GM21381 (cell line): ENCODE measurements at regions not wholly inside any gene's neighbourhood (a gene's known extent, or its start where the extent isn't known, plus 50 kb on each side); places are given as distances from the start of the nearest gene placed in this dataset.

ENCODE experiments used
- ATAC-seq: cut with Tn5 transposase; IDR thresholded peaks from one replicate; pipeline ENCODE4 v1.9.1; 2021; ENCODE audit warnings: mild to moderate bottlenecking, moderate library complexity; ENCODE audit not compliant: unreplicated experiment

DNA sequence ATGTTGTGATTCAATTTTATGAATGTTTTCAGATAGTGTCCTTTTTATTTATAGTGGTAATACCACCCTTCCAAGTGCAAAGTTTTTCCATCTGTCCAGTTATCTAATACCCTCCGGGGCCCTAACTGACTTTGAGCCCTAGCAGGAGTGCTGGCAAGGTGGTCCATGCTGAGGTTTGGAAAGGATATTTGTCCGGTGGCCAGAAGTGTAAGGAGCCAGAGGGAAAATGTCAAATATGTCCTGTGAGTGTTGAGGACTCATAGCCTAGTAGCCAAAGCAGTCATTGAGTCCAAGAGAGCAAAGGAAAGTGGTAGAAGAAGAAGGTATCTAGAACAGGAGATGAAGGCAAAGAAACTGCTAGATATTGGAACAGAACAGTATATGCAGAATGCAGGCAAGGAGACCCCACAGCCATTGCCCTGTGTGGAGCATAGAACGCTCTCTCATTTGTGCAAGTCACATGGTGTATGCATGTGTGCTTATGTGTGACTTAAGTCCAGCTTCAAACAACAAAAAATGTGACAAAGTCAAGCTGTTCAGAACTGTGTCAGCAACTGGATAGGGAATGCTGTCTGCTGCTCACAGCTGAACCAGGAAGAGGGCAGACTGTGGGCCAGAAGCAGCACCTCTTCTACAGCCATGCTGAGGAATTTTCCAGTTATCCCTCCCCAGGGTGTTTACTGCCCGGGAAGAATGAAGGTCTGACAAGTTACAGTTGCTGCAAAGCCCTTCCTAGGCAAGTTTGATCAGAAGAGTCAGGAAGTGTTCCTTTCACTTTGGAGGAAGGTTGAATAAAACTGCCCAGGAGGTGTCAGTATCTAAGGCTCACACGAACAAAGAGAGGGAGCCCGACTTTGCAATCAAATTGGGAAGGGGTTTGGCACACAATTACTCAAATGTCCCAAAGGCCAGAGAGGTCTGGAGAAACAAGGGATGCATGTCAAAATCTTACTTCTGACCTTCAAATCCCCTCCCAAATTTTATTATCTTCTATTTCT, 463.3 kb upstream of the DMAC1 start:
- no peak for ATAC-seq

DNA sequence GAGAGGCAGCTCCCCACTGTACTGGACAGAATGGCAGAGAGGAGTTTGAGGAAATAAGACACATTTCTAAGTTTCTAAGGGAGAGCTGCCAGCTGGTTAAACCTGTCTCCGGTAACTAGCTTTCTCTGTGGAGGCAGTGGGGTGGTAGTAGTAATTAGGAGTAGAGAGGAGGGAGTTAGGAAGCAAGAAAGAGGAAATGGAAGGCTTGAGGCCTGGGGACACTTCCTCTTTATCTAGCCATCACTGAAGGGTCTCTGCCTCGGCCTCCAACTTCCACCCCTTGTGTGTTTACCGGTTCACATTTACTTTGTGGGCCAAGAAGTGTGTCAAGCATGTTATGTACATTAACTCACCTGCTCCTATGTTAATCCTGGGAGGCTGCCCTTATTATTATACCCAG, 462.2 kb upstream of the DMAC1 start:
- no peak for ATAC-seq

DNA sequence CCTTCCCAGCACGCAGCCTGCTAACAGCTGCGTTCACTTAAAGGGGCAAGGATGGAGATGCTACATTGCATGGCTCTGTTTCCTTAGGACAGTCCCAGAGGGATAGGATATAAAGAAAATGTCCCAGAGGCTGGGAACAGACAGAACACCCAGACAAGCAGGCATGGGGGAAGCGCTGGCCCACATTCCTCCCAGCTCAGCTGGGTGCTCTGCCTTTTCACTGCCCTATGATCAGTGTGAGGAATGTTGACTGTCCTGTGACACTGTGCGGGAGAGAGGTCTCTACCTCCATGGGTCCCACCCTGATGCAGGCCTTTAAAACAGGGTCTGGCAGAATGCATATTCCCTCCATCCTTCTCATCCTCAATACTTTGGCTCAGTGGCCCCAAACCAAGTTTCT, 459.4 kb upstream of the DMAC1 start:
- ATAC-seq, result no peak

DNA sequence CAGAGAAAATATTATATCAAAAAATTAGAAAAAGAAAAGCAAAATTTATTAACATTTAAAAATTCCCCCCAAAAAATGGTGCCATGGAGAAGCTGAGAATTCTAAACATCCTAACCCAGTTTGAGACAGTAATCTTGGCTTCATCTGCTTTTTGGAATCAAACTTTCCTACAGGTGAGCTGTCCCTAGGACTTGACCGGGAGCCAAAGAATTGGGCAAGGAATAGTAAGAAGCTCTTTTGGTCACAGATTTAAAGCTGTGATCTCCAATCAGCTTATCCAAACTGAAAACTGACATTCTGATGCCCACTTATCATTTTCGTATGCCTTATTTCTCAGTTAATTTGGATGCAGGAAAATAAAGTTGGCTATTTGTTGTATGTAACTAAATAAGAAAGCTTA, 457.3 kb upstream of the DMAC1 start:
- ATAC-seq, result no peak

DNA sequence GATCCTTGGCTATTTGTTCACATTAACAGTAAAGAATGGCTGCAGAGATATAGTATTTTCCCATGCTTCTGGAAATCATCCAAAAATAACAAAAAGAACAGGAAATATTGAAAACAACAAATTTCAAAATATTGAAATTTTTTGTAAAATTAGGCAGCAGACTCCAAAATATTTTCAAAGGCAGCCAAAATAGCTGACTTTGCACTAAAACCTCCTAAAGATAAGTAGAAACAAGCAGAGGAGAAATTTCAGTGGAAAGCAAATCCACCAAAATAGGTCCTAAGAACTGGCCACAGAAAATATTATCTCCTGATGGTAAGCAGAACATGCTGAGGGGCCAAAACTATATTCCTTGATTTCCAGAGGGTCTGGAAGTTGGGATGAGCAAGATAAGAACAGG, 456.3 kb upstream of the DMAC1 start:
- no peak for ATAC-seq

DNA sequence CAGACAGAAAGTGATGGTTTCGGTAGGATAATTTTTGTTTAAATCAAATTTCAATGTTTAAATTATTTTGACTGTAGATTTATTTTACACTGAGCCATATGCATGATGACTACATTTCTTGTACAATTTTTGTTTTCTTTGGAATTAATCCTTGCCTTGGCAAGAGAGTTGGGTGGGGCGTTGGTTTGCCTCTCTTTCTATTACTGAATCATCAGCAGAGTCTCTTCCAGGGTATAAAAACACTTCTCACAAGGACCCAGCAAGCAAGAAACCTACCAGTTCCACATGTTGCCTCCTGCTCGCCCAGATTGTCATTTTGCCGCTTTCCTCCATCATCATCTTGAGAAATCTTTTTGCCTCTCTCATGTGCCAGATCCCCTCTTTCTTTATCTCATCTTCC, 455.0 kb upstream of the DMAC1 start:
- ATAC-seq, result no peak

DNA sequence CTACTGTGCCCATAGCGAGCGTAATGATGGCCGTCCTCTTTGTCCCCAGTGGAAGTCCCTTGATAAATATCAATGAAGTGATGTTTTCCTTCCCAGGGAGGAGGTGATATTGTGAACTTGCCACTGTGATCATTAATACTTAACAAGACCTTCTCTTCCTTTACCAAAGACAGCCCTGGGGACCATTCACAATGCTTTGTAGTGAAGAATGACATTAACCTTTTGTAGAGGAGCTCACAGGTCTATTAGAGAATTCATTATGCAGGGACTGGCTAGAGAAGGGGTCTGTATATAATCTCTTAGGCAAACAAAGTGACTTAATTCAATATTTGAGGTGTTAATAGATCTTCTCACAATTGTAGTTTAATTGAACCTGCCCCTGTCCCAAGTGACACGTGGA, 452.9 kb upstream of the DMAC1 start:
- ATAC-seq, result no peak

DNA sequence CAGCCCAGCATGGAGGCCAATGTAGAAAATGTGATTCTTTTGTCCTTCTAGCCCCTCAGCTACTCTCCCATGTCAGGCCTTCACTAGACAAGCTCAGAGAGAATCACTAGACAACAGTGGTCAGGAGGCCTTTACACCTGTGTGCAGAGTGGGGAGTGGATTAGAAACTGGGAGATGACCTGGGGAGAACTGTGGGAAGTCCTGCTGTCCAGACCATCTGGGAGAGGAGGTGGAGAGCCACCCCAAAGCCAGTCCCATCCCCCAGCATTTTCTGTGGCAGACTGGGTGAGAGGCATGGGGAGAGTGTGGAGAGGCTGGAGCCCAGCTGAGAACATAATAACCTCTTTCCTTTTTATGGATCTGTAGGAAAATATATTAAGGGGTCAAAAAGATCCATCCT, 452.0 kb upstream of the DMAC1 start:
- no peak for ATAC-seq

DNA sequence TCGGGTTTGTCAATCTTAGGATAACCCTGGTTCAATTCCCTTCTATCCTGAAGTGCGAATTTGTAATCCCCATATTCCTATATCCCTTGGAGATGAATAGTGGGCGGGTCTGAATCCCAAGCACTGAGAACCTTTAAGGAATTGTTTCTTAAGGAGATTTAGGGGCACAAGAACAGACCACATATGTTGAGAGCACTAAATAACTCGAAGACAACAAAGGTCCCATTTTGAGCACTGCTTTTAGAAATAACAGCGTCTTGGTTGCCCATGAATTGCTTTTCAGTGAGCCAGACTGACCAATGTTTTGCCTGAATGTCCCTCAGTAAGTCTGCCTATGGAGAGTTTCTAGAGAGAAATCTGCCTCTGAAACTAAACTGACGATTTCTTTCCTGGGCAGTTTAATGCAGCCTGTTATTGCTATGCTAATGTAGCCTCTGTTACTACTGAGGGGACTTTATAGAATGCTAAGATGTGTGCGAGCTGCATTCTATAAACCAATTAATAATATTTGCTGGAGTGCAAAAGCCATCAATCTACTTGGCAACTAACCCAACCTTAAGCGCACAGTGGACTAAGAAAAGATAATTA, 445.0 kb upstream of the DMAC1 start:
- ATAC-seq, result no peak

DNA sequence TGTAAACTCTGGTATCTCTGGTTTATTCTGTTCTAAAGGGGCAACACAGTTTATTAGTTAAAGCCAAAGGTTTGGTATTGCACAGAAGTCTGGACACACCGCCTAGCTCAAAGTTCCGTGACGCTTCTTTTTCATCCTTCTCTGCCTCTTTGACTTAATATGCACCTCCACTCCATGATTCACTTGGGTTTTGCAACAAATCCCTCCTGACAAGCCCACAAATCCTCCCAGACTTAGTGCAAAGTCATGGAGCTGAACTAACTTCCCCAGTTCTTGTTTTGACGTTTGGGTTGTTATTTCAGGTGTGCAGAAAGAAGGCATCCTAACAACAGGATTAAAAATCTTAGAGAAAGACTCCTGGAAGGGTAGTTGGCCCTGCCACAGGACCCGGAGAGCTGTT, 441.6 kb upstream of the DMAC1 start:
- no peak for ATAC-seq

DNA sequence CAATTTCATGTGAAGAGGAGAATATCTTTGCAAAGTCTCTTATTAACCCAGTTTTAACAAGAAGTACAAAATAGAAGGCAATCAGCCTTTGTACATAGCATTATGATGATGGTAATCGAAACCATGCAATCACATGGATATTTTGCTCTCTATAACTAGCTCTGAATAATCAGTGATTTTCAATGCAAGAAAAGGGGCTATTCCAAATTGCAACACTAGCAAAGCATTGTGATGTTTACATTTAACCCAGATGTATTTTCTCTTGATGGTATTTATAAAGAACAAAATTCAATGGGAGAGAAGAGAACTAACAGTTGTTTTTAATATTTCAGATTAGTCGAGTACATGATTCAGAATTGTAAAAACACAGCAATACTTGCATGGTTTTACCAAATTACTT, 437.5 kb upstream of the DMAC1 start:
- no peak for ATAC-seq

DNA sequence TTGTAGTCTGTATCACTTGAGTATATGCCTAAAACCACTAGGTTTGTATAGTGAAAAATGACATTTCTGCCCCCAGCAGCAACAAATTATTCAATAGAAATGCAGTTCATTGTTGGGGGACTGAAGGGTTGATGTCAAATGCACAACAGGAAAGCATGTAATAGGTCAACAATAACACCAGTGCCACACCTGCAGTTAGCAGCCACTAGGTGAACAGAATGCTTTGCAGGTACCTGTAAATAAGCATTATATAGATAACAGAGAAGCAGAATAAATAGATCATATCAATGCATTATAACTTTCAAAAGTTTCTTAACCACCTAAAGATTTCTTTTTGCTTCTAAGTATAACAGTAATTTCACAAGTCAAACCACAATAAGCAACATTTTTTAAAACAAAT, 435.9 kb upstream of the DMAC1 start:
- no peak for ATAC-seq

DNA sequence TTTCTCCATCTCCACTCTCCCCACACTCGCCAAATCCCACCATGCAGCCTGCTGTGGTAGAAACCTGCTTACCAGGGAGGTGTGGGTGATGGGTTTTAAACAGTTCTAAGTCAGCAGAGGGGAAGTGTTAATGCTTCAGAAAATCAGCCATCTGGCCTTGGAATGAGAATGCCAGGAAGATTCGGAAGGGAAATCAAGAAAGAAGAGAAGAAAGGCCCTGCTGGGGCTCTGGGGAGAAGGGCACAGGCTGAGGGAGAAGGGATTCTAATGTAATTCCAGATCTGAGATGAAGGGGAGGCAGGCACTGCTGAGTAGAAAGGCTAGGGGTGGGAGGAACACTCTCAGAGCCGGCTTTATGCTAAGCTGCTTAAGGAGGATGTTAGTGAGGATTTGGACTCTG, 434.7 kb upstream of the DMAC1 start:
- ATAC-seq, result no peak

DNA sequence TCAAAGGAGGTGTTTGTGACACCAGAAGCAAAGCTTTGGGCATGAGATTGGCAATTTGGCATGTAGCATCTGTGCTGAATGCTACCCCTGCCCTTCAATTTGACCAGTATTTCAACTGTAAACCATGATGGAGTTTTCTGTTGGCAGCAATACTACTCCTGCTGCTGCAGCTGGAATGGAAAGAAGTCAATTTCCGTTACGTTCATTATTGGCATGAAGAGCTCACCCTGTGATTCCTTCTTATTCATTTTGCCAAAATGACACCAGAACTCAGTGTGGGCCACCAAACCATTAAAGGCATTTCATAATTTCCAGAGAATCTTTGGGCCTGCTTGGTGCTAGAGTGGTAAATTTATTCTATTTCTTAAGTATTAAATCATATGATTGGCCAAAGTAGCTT, 433.1 kb upstream of the DMAC1 start:
- ATAC-seq, result no peak

DNA sequence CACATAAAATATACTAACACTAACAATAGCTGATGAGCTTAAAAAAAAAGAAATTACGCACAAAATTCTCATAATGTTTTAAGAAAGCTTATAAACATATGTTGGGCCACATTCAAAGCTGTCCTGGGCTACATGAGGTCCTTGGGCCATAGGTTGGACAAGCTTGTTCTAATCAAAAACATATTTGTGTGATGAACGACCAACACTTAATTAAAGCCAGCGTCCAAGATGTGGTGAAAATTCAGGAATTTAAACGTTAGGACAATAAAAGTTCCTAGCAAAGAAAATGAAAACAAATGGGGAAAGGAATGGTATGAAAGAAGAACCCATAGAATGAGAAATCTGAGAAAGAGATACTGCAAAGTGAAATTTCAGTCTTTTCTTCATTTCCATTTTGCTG, 429.6 kb upstream of the DMAC1 start:
- ATAC-seq, result no peak

DNA sequence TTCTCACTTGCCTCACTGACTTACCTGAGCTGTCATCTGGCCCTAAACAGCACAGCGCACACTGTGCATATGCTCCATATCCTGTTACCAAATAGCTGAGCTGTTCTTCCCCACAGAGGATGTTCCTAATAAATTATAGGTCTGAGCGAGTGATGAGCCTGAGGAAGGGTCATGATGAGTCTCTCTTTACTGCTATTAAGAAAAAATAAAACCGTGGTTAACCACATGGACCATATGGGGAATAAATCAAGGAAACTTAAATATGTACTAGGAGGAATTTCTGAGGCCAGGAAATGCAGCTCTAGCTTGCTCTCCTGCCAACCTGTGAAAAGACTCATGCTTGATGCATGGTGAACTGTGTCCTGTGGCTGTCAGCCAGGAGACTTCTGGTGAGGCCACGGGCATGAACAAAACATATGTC, 424.8 kb upstream of the DMAC1 start:
- ATAC-seq, result no peak

DNA sequence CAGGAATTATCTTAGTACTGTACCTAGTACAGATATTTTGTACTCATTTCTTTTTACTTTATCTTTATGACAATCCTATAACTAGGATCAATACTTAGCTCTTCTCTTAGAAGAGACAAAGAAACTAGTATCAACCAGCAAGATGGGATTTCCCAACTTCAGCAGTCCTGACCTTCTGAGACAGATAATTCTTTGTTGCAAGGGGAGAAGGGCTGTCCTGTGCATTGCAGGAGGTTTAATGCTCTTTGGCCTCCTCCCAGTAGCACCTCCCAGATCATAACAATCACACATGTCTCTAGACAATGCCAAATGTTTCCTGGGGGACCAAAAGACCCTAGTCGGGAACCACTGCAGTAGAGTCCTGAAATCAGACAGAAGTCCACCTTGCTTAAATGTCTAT, 424.3 kb upstream of the DMAC1 start:
- ATAC-seq, result no peak

DNA sequence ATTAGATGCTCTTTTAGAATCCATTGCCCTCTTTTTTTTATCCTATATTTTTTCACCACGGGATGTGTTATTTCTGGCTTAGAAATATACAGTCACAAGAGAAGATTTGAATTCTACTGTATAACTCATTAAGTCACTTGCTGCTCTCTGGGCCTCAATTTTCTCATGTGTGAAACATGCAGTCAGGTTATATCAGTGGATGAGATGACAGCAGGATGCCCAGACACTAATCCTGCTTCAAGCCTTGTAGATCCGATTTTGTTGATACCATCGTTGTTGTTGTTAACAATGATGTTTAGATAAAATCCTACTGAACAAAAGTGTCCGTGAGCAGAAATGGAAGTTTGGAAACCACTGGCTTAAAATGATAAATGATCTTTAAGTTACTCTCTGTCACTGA, 421.9 kb upstream of the DMAC1 start:
- no peak for ATAC-seq

DNA sequence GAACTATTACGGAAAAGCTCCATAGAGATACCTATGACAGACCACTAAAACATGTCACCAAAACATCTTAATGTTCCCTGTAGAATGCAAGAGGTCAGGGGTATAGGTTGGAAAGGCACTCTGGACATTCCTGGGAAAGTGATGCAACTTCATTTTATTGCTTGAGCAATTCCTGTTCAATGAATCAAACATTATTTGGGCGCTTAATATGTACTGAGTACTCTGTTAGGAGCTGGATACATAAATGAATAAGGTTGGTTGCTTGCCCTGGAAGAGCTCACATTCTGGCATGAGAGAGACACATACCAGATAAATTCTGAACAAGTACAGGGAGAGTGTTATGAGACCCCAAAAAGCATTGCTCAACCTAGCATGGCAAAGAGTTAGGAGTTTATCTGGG, 408.9 kb upstream of the DMAC1 start:
- no peak for ATAC-seq

DNA sequence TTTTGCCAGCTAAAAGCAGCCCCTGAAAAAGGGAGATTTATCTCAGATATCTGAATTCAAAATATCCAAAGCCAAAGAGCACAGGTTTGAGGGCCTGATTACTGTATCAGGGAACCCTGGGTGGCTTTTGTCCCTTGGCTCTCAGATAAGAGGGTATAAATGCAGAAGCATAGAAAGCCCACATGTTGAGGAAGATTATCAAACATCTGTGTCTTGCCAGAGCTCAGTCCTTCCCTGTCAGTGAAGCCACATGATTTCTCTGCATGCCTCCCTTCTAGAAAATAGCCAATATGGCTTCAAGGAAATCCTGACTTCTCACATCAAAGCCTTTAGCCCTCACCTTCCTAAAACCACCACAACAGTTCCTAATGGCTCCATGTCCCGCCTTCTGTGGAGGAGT, 408.0 kb upstream of the DMAC1 start:
- no peak for ATAC-seq

DNA sequence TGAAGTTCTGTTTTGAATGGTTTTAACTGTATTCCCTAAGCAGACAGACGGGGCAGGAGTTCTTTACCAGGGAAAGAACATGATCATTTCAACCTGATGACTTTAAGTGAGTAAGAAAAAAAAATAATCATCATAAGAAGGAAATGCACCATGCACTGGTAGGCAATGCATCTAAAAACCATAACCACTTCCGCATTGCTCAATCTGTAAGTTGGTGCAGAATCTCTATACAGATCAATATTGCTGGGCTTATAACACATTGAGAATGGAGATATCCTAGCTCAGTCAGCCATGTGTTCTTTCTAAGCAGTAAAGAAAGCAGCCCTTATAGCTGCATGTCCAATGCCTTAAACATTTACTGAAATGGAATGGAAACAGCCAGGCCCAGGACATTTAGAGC, 407.1 kb upstream of the DMAC1 start:
- ATAC-seq, result no peak

DNA sequence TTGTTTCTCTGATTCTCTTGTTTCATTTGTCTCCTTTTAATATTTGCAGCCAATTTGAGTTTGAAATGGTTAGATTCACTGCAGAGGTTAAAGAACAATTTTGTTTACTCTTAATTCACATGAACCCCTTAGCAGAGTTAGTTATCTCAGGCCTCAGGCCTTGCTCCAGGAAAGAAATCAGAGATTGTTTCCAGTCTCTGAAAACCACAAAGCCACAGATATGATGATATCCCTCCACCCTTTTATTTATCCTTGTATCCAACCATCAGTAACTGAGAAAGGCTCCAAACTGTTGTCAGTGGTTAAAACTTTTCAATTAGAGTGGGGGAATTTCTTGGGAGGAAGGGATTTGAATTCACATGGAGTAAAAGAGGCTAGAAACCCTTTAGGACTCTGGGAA, 406.0 kb upstream of the DMAC1 start:
- no peak for ATAC-seq

DNA sequence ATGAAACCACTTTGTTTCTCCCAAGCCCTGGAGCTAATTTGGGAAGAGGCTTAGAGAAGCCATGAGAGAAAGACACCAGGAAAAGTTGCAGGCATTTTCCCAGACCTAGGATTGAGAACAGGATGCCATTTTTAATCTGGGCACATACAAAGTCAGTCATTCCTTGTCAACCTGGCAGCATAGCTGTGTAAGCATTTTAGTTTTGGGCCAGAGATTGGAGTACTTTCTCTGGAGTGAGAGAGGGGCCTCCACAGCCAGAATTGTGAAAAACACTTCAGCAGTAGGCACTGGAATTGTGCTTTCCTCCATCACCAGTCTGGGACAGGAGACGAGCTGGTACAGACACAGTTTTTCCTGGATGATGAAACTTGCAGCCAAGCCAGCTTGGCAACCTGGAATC, 390.3 kb upstream of the DMAC1 start:
- ATAC-seq, result no peak
